GM12878 (cell line): ENCODE measurements at regions not wholly inside any gene's neighbourhood (a gene's known extent, or its start where the extent isn't known, plus 50 kb on each side); places are given as distances from the start of the nearest gene placed in this dataset.

Experiments used
- ATAC-seq: fragments of 200-7000 bp; cut with Tn5 transposase; 3 replicates; pipeline ENCODE4 v1.9.1; 2020; ENCODE audit warnings: mild to moderate bottlenecking, moderate library complexity
- BruUV-seq: library from RNA; stranded (reverse); fragments of 400-500 nt; replicated peaks from 2 replicates; lab custom pipeline; 2021; lab: Mats Ljungman, UMichigan
- CTCF ChIA-PET: fragments of 300-600 bp; sonication (Branson Sonifier 250); formaldehyde crosslinking; extraction: SDS; loops from one replicate; lab custom pipeline; 2021; ENCODE audit warnings: inconsistent platforms; lab: Yijun Ruan, JAX
- POLR2A ChIA-PET: fragments of 350-600 bp; formaldehyde crosslinking; extraction: SDS; loops from one replicate; lab custom pipeline; 2021; ENCODE audit warnings: inconsistent platforms; lab: Charles Lee
- RAD21 ChIA-PET: fragments of 300-600 bp; sonication (Branson Sonifier 250); formaldehyde crosslinking; loops from one replicate; lab custom pipeline; 2023; ENCODE audit warnings: antibody characterized with exemption; ENCODE audit not compliant: unreplicated experiment; lab: Charles Lee
- SMC1A ChIA-PET: fragments of 300-600 bp; sonication (Branson Sonifier 250); formaldehyde crosslinking; loops from one replicate; lab custom pipeline; 2023; ENCODE audit not compliant: unreplicated experiment, uncharacterized antibody; lab: Charles Lee
- DNase-seq: peaks from one replicate; pipeline ENCODE4 v3.0.0-alpha.2; 2011; ENCODE audit warnings: low read depth, low spot score
- FAIRE-seq: peaks from 3 replicates; lab custom pipeline; 2011; peaks lifted over from hg19 to GRCh38; lab: Jason Lieb, UNC
- H2AFZ ChIP-seq: 2 replicates; pipeline ENCODE4 v1.6.0; 2011; ENCODE audit warnings: low read depth, low read length, control low read depth; ENCODE audit not compliant: control insufficient read depth
- H3K27ac ChIP-seq: 2 replicates; pipeline ENCODE4 v1.5.1; 2011; ENCODE audit warnings: control low read depth; ENCODE audit not compliant: control insufficient read depth, insufficient read depth
- H3K27me3 ChIP-seq, 2 experiments: replicated peaks in 1 of 2; 2 replicates each; pipeline versions ENCODE4 v1.6.0 to v1.6.1; 2011; ENCODE audit warnings: low read length in 1 of 2; ENCODE audit not compliant: control insufficient read depth in 2 of 2, insufficient read depth in 2 of 2
- H3K36me3 ChIP-seq, 2 experiments: 2 replicates each; pipeline ENCODE4 v1.5.1; 2011; ENCODE audit warnings: low read length in 1 of 2; ENCODE audit not compliant: control insufficient read depth in 2 of 2, insufficient read depth in 2 of 2
- H3K4me1 ChIP-seq: 2 replicates; pipeline ENCODE4 v1.6.1; 2011; ENCODE audit warnings: mild to moderate bottlenecking, low read length, moderate library complexity, mixed read lengths; ENCODE audit not compliant: control insufficient read depth, insufficient read depth
- H3K4me2 ChIP-seq: 2 replicates; pipeline ENCODE4 v1.6.0; 2011; ENCODE audit warnings: control low read depth; ENCODE audit not compliant: control insufficient read depth, insufficient read depth
- H3K4me3 ChIP-seq: fragments of 200-600 bp; sonication (generic); 2 replicates; pipeline ENCODE4 v1.5.1; 2016
- H3K79me2 ChIP-seq: 2 replicates; pipeline ENCODE4 v1.6.0; 2011; ENCODE audit warnings: low read length; ENCODE audit not compliant: control insufficient read depth, insufficient read depth
- H3K9ac ChIP-seq: 2 replicates; pipeline ENCODE4 v1.8.0; 2011; ENCODE audit warnings: low read length, control low read depth, mixed read lengths; ENCODE audit not compliant: control insufficient read depth, insufficient read depth
- H3K9me3 ChIP-seq: replicated peaks from 3 replicates; pipeline ENCODE4 v1.5.1; 2011; ENCODE audit warnings: mild to moderate bottlenecking, low read length; ENCODE audit not compliant: control insufficient read depth, insufficient read depth
- H4K20me1 ChIP-seq: 2 replicates; pipeline ENCODE4 v1.6.0; 2011; ENCODE audit not compliant: control insufficient read depth, insufficient read depth
- HDAC6 ChIP-seq: fragments of 200-600 bp; sonication (generic); IDR thresholded peaks from one replicate; pipeline ENCODE4 v1.8.0; 2017; ENCODE audit warnings: antibody characterized with exemption; ENCODE audit not compliant: unreplicated experiment
- RUNX3 ChIP-seq: IDR thresholded peaks from 2 replicates; pipeline ENCODE4 v1.6.1; 2012; ENCODE audit warnings: low read length, inconsistent platforms
- STAT3 ChIP-seq: IDR thresholded peaks from 2 replicates; pipeline ENCODE4 v1.6.1; 2011; ENCODE audit warnings: low read depth, low read length, improper control_type of control experiment
- TCF3 ChIP-seq: IDR thresholded peaks from 2 replicates; pipeline ENCODE4 v1.6.1; 2012; ENCODE audit warnings: low read depth, mild to moderate bottlenecking, low read length, borderline replicate concordance; ENCODE audit not compliant: insufficient read depth
- WRNIP1 ChIP-seq: IDR thresholded peaks from 2 replicates; pipeline ENCODE4 v1.6.1; 2011; ENCODE audit warnings: low read depth, low read length, improper control_type of control experiment, borderline replicate concordance
- YY1 ChIP-seq: IDR thresholded peaks from 2 replicates; pipeline ENCODE4 v1.6.1; 2011; ENCODE audit warnings: low read depth, mild to moderate bottlenecking, low read length
- WGBS: methylation state at CpG from one replicate; pipeline ENCODE4 v1.1.6; 2016; ENCODE audit warnings: low lambda C conversion rate; ENCODE audit not compliant: insufficient replicate concordance, insufficient coverage; ENCODE audit errors: missing lambda C conversion rate; 5-methylcytosine and 5-hydroxymethylcytosine counted together
- in situ Hi-C: fragments of 300-500 bp; cut with MboI; formaldehyde crosslinking; loops from 9 replicates; pipeline ENCODE4 v1.14.3; 2018; ENCODE audit warnings: mixed read lengths
- intact Hi-C: fragments of 100-400 bp; cut with micrococcal nuclease; formaldehyde crosslinking; loops from one replicate; pipeline ENCODE4 v1.14.2; 2022; ENCODE audit not compliant: unreplicated experiment
- TF ChIP-seq, protein P1 (sequence below): fragments of 450-650 bp; IDR thresholded peaks from 2 replicates; pipeline ENCODE4 v1.6.1; 2016; ENCODE audit warnings: mild to moderate bottlenecking, moderate library complexity, borderline replicate concordance
- TF ChIP-seq, protein P2 (sequence below): fragments of 450-650 bp; IDR thresholded peaks from 2 replicates; pipeline ENCODE4 v1.6.1; 2018; ENCODE audit warnings: mild to moderate bottlenecking, low read depth, moderate library complexity; ENCODE audit not compliant: partially characterized antibody

DNA sequence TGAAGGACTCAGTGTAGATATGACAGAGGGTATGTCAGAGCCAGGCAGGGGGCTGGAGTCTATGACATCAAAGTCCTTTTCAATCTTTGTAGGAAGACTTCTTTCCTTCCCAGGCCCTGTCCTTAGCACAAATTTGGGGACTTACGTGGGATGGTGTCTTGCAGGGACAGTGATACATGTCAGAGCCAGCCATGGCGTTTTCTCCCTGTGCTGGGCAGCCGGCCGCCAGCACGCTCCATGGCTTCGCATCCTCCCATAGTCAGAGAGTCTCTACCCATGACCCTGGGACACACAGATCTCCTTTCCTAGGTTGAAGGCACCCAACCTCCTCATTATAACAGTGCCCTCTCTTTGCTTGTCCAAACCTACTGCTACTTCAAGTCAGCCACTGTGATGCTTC is 156.9 kb upstream of the MYCN start (continued):
- TF ChIP-seq, protein P1, sequence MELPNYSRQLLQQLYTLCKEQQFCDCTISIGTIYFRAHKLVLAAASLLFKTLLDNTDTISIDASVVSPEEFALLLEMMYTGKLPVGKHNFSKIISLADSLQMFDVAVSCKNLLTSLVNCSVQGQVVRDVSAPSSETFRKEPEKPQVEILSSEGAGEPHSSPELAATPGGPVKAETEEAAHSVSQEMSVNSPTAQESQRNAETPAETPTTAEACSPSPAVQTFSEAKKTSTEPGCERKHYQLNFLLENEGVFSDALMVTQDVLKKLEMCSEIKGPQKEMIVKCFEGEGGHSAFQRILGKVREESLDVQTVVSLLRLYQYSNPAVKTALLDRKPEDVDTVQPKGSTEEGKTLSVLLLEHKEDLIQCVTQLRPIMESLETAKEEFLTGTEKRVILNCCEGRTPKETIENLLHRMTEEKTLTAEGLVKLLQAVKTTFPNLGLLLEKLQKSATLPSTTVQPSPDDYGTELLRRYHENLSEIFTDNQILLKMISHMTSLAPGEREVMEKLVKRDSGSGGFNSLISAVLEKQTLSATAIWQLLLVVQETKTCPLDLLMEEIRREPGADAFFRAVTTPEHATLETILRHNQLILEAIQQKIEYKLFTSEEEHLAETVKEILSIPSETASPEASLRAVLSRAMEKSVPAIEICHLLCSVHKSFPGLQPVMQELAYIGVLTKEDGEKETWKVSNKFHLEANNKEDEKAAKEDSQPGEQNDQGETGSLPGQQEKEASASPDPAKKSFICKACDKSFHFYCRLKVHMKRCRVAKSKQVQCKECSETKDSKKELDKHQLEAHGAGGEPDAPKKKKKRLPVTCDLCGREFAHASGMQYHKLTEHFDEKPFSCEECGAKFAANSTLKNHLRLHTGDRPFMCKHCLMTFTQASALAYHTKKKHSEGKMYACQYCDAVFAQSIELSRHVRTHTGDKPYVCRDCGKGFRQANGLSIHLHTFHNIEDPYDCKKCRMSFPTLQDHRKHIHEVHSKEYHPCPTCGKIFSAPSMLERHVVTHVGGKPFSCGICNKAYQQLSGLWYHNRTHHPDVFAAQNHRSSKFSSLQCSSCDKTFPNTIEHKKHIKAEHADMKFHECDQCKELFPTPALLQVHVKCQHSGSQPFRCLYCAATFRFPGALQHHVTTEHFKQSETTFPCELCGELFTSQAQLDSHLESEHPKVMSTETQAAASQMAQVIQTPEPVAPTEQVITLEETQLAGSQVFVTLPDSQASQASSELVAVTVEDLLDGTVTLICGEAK = no peak

DNA sequence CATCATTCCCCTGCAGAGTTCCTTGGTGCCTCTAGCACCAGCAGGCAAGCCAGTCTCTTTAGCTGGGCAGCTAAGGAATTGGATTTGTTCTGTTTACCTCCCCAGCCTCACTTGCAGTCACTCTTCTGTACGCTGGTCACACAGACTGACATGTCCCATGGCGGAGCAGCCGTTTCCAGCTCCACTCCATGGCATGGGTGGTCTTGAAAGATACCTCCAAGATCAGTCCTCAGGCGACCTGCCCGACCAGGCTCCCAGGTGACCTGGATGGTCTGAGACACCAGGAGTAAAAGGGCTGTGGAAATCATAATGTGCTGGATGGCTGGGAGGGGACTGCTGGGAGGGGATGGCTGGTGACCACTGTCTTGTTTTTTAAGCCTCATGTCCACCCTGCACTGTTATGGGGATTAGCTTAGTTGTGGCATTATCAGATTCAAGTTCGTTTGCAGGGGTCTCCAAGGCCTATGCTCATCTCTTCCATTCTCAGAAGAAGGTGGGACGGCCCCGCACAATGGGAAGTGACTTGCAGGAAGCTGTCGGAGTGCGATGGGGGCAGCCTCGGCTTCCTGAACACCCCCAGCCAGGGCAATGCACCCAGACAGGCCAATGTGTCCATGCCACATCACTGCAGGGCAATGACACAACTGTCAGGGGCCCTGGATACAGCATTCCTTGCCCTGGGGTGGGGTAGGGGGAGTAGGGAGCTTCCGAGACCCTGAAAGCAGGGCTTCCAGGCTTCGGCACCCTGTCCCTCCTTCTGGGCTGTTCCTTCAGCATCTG is 156.1 kb upstream of the MYCN start:
- no peak for ATAC-seq
- Histone ChIP-seq H3K4me1 (no peaks in the 10 kb centered on the region), H3K27ac (no peak overlapping the region), H3K4me3 (no peak overlapping the region), H3K27me3 (no peaks in the 10 kb centered on the region; a peak in 1 of 4 replicates), H2AFZ (no peak overlapping the region), H4K20me1 (no peaks in the 10 kb centered on the region), H3K9ac (no peak overlapping the region), H3K79me2 (no peaks in the 10 kb centered on the region), H3K36me3 (no peaks in the 10 kb centered on the region), H3K9me3 (no peaks in the 10 kb centered on the region), H3K4me2 (no peak overlapping the region)
- TF ChIP-seq, protein P1 = no peak
- TF ChIP-seq TCF3 (no peak), RUNX3 (no peak), YY1 (no peak), STAT3 (no peak), WRNIP1 (no peak), HDAC6 (no peak)
- TF ChIP-seq, protein P2, sequence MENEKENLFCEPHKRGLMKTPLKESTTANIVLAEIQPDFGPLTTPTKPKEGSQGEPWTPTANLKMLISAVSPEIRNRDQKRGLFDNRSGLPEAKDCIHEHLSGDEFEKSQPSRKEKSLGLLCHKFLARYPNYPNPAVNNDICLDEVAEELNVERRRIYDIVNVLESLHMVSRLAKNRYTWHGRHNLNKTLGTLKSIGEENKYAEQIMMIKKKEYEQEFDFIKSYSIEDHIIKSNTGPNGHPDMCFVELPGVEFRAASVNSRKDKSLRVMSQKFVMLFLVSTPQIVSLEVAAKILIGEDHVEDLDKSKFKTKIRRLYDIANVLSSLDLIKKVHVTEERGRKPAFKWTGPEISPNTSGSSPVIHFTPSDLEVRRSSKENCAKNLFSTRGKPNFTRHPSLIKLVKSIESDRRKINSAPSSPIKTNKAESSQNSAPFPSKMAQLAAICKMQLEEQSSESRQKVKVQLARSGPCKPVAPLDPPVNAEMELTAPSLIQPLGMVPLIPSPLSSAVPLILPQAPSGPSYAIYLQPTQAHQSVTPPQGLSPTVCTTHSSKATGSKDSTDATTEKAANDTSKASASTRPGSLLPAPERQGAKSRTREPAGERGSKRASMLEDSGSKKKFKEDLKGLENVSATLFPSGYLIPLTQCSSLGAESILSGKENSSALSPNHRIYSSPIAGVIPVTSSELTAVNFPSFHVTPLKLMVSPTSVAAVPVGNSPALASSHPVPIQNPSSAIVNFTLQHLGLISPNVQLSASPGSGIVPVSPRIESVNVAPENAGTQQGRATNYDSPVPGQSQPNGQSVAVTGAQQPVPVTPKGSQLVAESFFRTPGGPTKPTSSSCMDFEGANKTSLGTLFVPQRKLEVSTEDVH = no peak
- CTCF ChIA-PET = no interaction called here
- 26% methylated on average over 13 of the region's 13 CpGs for WGBS
- no peak for FAIRE-seq
- RAD21 ChIA-PET = no interaction called here
- DNase-seq = no peak
- SMC1A ChIA-PET = interaction anchor here (0.8 kb wide), 1 partner anchor 102 kb away, joined by 3 read pairs; no protein-coding TSS in a partner anchor
- in situ Hi-C loops = no loop called here
- intact Hi-C loops = no loop called here
- no TSS peak for BruUV-seq
- POLR2A ChIA-PET = no interaction called here
